Keratinocyte (primary cell): ENCODE measurements at regions not wholly inside any gene's neighbourhood (a gene's known extent, or its start where the extent isn't known, plus 50 kb on each side); places are given as distances from the start of the nearest gene placed in this dataset.

Experiments
- DNase-seq: peaks from one replicate; pipeline ENCODE4 v3.0.0-alpha.2; 2011; ENCODE audit warnings: low read depth, missing footprints, low spot score
- FAIRE-seq: peaks from 2 replicates; lab custom pipeline; 2011; peaks lifted over from hg19 to GRCh38; lab: Jason Lieb, UNC
- H2AFZ ChIP-seq: 2 replicates; pipeline ENCODE4 v1.6.0; 2012; ENCODE audit warnings: low read length, control low read depth, inconsistent platforms; ENCODE audit not compliant: control insufficient read depth
- H3K27ac ChIP-seq: 2 replicates; pipeline ENCODE4 v1.5.1; 2011; ENCODE audit warnings: low read length; ENCODE audit not compliant: control insufficient read depth, insufficient read depth
- H3K27me3 ChIP-seq: 3 replicates; pipeline ENCODE4 v1.6.0; 2011; ENCODE audit warnings: low read length; ENCODE audit not compliant: control insufficient read depth, insufficient read depth; ENCODE audit errors: extremely low read depth
- H3K36me3 ChIP-seq, 2 experiments: 2 replicates in 1 of 2; 3 replicates in 1 of 2; pipeline ENCODE4 v1.5.1; 2011; ENCODE audit warnings: low read length in 2 of 2, mild to moderate bottlenecking in 1 of 2; ENCODE audit not compliant: control insufficient read depth in 2 of 2, insufficient read depth in 2 of 2; ENCODE audit errors: extremely low read depth in 1 of 2
- H3K4me1 ChIP-seq: 3 replicates; pipeline ENCODE4 v1.5.1; 2011; ENCODE audit warnings: low read length; ENCODE audit not compliant: control insufficient read depth, insufficient read depth; ENCODE audit errors: extremely low read depth
- H3K4me2 ChIP-seq: 3 replicates; pipeline ENCODE4 v1.6.0; 2011; ENCODE audit warnings: low read depth, low read length; ENCODE audit not compliant: control insufficient read depth, insufficient read depth; ENCODE audit errors: extremely low read depth
- H3K4me3 ChIP-seq, 3 experiments: fragments of 200-600 bp in 1 of 3; sonication (generic) in 1 of 3; 2 replicates in 2 of 3; 3 replicates in 1 of 3; pipeline ENCODE4 v1.5.1; 2011 to 2016; ENCODE audit warnings: low read length in 3 of 3, mild to moderate bottlenecking in 3 of 3, control low read depth in 2 of 3, inconsistent platforms in 1 of 3, low read depth in 1 of 3, mixed read lengths in 1 of 3, mixed run types in 1 of 3, moderate library complexity in 1 of 3; ENCODE audit not compliant: control insufficient read depth in 2 of 3, insufficient read depth in 2 of 3; ENCODE audit errors: extremely low read depth in 1 of 3
- H3K79me2 ChIP-seq: 2 replicates; pipeline ENCODE4 v1.6.0; 2012; ENCODE audit warnings: low read length; ENCODE audit not compliant: control insufficient read depth, insufficient read depth
- H3K9ac ChIP-seq: 3 replicates; pipeline ENCODE4 v1.6.0; 2011; ENCODE audit warnings: low read length; ENCODE audit not compliant: control insufficient read depth, insufficient read depth; ENCODE audit errors: extremely low read depth
- H3K9me1 ChIP-seq: 3 replicates; pipeline ENCODE4 v1.6.0; 2011; ENCODE audit warnings: low read length; ENCODE audit not compliant: control insufficient read depth, insufficient read depth; ENCODE audit errors: extremely low read depth
- H3K9me3 ChIP-seq: 2 replicates; pipeline ENCODE4 v1.5.1; 2012; ENCODE audit warnings: low read depth, low read length; ENCODE audit not compliant: control insufficient read depth
- H4K20me1 ChIP-seq: 3 replicates; pipeline ENCODE4 v1.6.0; 2011; ENCODE audit warnings: low read length; ENCODE audit not compliant: control insufficient read depth, insufficient read depth; ENCODE audit errors: extremely low read depth
- CTCF ChIP-seq, 3 experiments: IDR thresholded peaks in 1 of 3; conservative IDR thresholded peaks in 1 of 3; optimal IDR thresholded peaks in 1 of 3; 2 replicates in 2 of 3; 3 replicates in 1 of 3; pipeline versions ENCODE3 to v1.5.1; 2011; ENCODE audit warnings: low read length in 3 of 3, mild to moderate bottlenecking in 3 of 3, moderate library complexity in 2 of 3, control low read depth in 1 of 3, inconsistent platforms in 1 of 3; ENCODE audit not compliant: insufficient read depth in 2 of 3; ENCODE audit errors: extremely low read depth in 1 of 3
- EZH2 ChIP-seq: IDR thresholded peaks from one replicate; pipeline ENCODE4 v1.6.1; 2012; ENCODE audit warnings: inconsistent platforms, mild to moderate bottlenecking, low read length, moderate library complexity
- dilution Hi-C: fragments of 300-500 bp; cut with MboI; formaldehyde crosslinking; loops from one replicate; pipeline ENCODE4 v1.7.0; 2020; ENCODE audit warnings: low sequenced_read_pairs; ENCODE audit not compliant: extremely low pct_ligation_motif_present

GRCh38 chr1:218081358-218081757 is 203.7 kb upstream of the RRP15 start:
- Histone ChIP-seq H3K27ac (no peak overlapping the region), H3K9ac (no peak overlapping the region), H3K36me3 (no peaks in the 10 kb centered on the region), H3K79me2 (no peaks in the 10 kb centered on the region), H3K4me3 (no peak overlapping the region), H3K9me1 (no peaks in the 10 kb centered on the region), H3K4me2 (no peak overlapping the region), H3K4me1 (no peaks in the 10 kb centered on the region), H3K9me3 (no peaks in the 10 kb centered on the region), H4K20me1 (no peaks in the 10 kb centered on the region), H2AFZ (no peak overlapping the region), H3K27me3 (no peaks in the 10 kb centered on the region)
- DNase-seq (no peak), FAIRE-seq (no peak)
- TF ChIP-seq CTCF (optimal IDR thresholded peaks at IDR 0.05 in 1 of 3, IDR thresholded peaks at IDR 0.05 in 1 of 3, conservative IDR thresholded peaks at IDR 0.05 in 1 of 3; ENCODE audit: extremely low read depth in 1 of 3, insufficient read depth in 2 of 3, low read length in 3 of 3) (no peak), EZH2 (no peak)
- dilution Hi-C loops, result no loop called here

GRCh38 chr1:218090459-218090858 is 194.6 kb upstream of the RRP15 start:
- FAIRE-seq, result no peak
- no peak overlapping the region for H3K4me2 ChIP-seq
- H3K9ac ChIP-seq, result no peak overlapping the region
- H3K4me1 ChIP-seq, result no peaks in the 10 kb centered on the region
- dilution Hi-C loops, result no loop called here
- H3K27me3 ChIP-seq, result no peaks in the 10 kb centered on the region
- H3K4me3 ChIP-seq, result no peak overlapping the region
- no peaks in the 10 kb centered on the region for H3K36me3 ChIP-seq
- no peak overlapping the region for H2AFZ ChIP-seq
- H3K27ac ChIP-seq, result no peak overlapping the region
- no peak for DNase-seq
- H3K9me1 ChIP-seq, result no peaks in the 10 kb centered on the region
- H4K20me1 ChIP-seq, result no peaks in the 10 kb centered on the region
- TF ChIP-seq CTCF (optimal IDR thresholded peaks at IDR 0.05 in 1 of 3, IDR thresholded peaks at IDR 0.05 in 1 of 3, conservative IDR thresholded peaks at IDR 0.05 in 1 of 3; ENCODE audit: extremely low read depth in 1 of 3, insufficient read depth in 2 of 3, low read length in 3 of 3) (no peak), EZH2 (no peak)
- no peaks in the 10 kb centered on the region for H3K79me2 ChIP-seq
- no peaks in the 10 kb centered on the region for H3K9me3 ChIP-seq
